H1 (cell line): ENCODE measurements at regions not wholly inside any gene's neighbourhood (a gene's known extent, or its start where the extent isn't known, plus 50 kb on each side); places are given as distances from the start of the nearest gene placed in this dataset.

ENCODE experiments used
- CTCF ChIA-PET: fragments of 300-600 bp; sonication (Branson Sonifier 250); formaldehyde crosslinking; loops from one replicate; lab custom pipeline; 2021; ENCODE audit not compliant: partially characterized antibody; lab: Charles Lee
- POLR2A ChIA-PET: fragments of 300-600 bp; sonication (Branson Sonifier 250); formaldehyde crosslinking; loops from one replicate; lab custom pipeline; 2021; ENCODE audit warnings: inconsistent platforms; ENCODE audit not compliant: partially characterized antibody; lab: Charles Lee
- DNase-seq, 2 experiments: peaks; one replicate each; pipeline versions ENCODE4 v3.0.0 to v3.0.0-alpha.2; 2010 to 2022; ENCODE audit warnings: low spot score in 2 of 2, low read depth in 1 of 2, mixed read lengths in 1 of 2
- FAIRE-seq: peaks from 2 replicates; lab custom pipeline; 2011; peaks lifted over from hg19 to GRCh38; lab: Jason Lieb, UNC
- H2AFZ ChIP-seq: 2 replicates; pipeline ENCODE4 v1.8.1; 2012; ENCODE audit warnings: low read length, inconsistent platforms
- H2AK5ac ChIP-seq: 2 replicates; pipeline ENCODE4 v1.6.1; 2013; ENCODE audit warnings: low read depth, low read length
- H2BK120ac ChIP-seq: replicated peaks from 2 replicates; pipeline ENCODE3; 2013; ENCODE audit warnings: low read depth, low read length, inconsistent platforms
- H2BK12ac ChIP-seq: 2 replicates; pipeline ENCODE4 v1.6.1; 2013; ENCODE audit warnings: low read depth, low read length
- H2BK15ac ChIP-seq: 2 replicates; pipeline ENCODE4 v1.6.1; 2013; ENCODE audit warnings: low read length
- H2BK20ac ChIP-seq: 2 replicates; pipeline ENCODE4 v1.6.1; 2013; ENCODE audit warnings: low read length
- H2BK5ac ChIP-seq: 2 replicates; pipeline ENCODE4 v1.6.1; 2013; ENCODE audit warnings: low read depth, low read length
- H3K14ac ChIP-seq: 2 replicates; pipeline ENCODE4 v1.6.1; 2013; ENCODE audit warnings: inconsistent platforms; ENCODE audit not compliant: insufficient read length
- H3K18ac ChIP-seq: 2 replicates; pipeline ENCODE4 v1.6.1; 2013; ENCODE audit warnings: low read length; ENCODE audit errors: extremely low read depth
- H3K23ac ChIP-seq: 2 replicates; pipeline ENCODE4 v1.6.1; 2013; ENCODE audit warnings: inconsistent platforms; ENCODE audit not compliant: insufficient read length
- H3K23me2 ChIP-seq: 2 replicates; pipeline ENCODE4 v1.6.1; 2013; ENCODE audit warnings: low read depth, low read length
- H3K27ac ChIP-seq: 2 replicates; pipeline ENCODE4 v1.6.1; 2011; ENCODE audit warnings: low read depth, low read length, inconsistent platforms
- H3K27me3 ChIP-seq, 4 experiments: replicated peaks in 1 of 4; 1 replicate in 1 of 4; 2 replicates in 3 of 4; pipeline versions ENCODE4 v1.6.1 to v1.8.1; 2011 to 2013; ENCODE audit warnings: low read length in 3 of 4, mild to moderate bottlenecking in 3 of 4, inconsistent platforms in 2 of 4, mixed read lengths in 2 of 4, moderate library complexity in 1 of 4; ENCODE audit not compliant: control insufficient read depth in 3 of 4, insufficient read depth in 3 of 4; ENCODE audit errors: extremely low read depth in 1 of 4
- H3K36me3 ChIP-seq, 4 experiments: 2 replicates each; pipeline versions ENCODE4 v1.6.1 to v1.8.1; 2011 to 2013; ENCODE audit warnings: mild to moderate bottlenecking in 4 of 4, low read length in 3 of 4, moderate library complexity in 2 of 4, control low read depth in 1 of 4, inconsistent platforms in 1 of 4; ENCODE audit not compliant: insufficient read depth in 4 of 4, control insufficient read depth in 2 of 4
- H3K4ac ChIP-seq: replicated peaks from 2 replicates; pipeline ENCODE3; 2013; ENCODE audit warnings: low read length, low read depth, mixed read lengths, inconsistent platforms; ENCODE audit not compliant: insufficient read length
- H3K4me1 ChIP-seq, 4 experiments: replicated peaks in 1 of 4; 1 replicate in 1 of 4; 2 replicates in 3 of 4; pipeline versions ENCODE4 v1.6.1 to v1.8.1; 2011 to 2013; ENCODE audit warnings: low read length in 3 of 4, inconsistent platforms in 2 of 4, mixed read lengths in 1 of 4; ENCODE audit not compliant: insufficient read depth in 4 of 4, control insufficient read depth in 3 of 4
- H3K4me2 ChIP-seq, 2 experiments: 2 replicates each; pipeline versions ENCODE4 v1.6.1 to v1.8.1; 2011 to 2013; ENCODE audit warnings: low read depth in 2 of 2, low read length in 2 of 2, control low read depth in 1 of 2, inconsistent platforms in 1 of 2, mild to moderate bottlenecking in 1 of 2; ENCODE audit not compliant: insufficient read depth in 1 of 2
- H3K4me3 ChIP-seq, 4 experiments: fragments of 200-600, 300-600 bp in 1 of 4; sonication (generic), shearing (Covaris generic), sonication (Bioruptor Twin) in 1 of 4; 2 replicates each; pipeline versions ENCODE4 v1.5.1 to v1.8.1; 2011 to 2016; ENCODE audit warnings: low read length in 4 of 4, low read depth in 3 of 4, control low read depth in 2 of 4, inconsistent platforms in 2 of 4, mild to moderate bottlenecking in 2 of 4, mixed read lengths in 1 of 4, moderate library complexity in 1 of 4; ENCODE audit not compliant: insufficient read depth in 2 of 4; ENCODE audit errors: extremely low read depth in 1 of 4
- H3K56ac ChIP-seq: replicated peaks from 2 replicates; pipeline ENCODE3; 2013; ENCODE audit warnings: low read depth, mild to moderate bottlenecking, mixed read lengths, low read length, inconsistent platforms; ENCODE audit not compliant: insufficient read length
- H3K79me1 ChIP-seq: 2 replicates; pipeline ENCODE4 v1.6.1; 2013; ENCODE audit warnings: low read depth, low read length, control low read depth
- H3K79me2 ChIP-seq, 2 experiments: 2 replicates each; pipeline versions ENCODE4 v1.6.1 to v1.8.1; 2012 to 2013; ENCODE audit warnings: low read length in 2 of 2, mild to moderate bottlenecking in 2 of 2, inconsistent platforms in 1 of 2; ENCODE audit not compliant: insufficient read depth in 2 of 2, control insufficient read depth in 1 of 2
- H3K9ac ChIP-seq, 4 experiments: replicated peaks in 1 of 4; 1 replicate in 1 of 4; 2 replicates in 3 of 4; pipeline versions ENCODE4 v1.6.1 to v1.8.1; 2011 to 2013; ENCODE audit warnings: low read depth in 3 of 4, low read length in 3 of 4, control low read depth in 2 of 4, mild to moderate bottlenecking in 2 of 4, moderate library complexity in 2 of 4, inconsistent platforms in 1 of 4; ENCODE audit errors: extremely low read depth in 1 of 4
- H3K9me3 ChIP-seq, 2 experiments: 2 replicates each; pipeline versions ENCODE4 v1.6.1 to v1.8.1; 2012 to 2013; ENCODE audit warnings: mild to moderate bottlenecking in 2 of 2, moderate library complexity in 2 of 2, control low read depth in 1 of 2, inconsistent platforms in 1 of 2, low read depth in 1 of 2, low read length in 1 of 2, mixed read lengths in 1 of 2; ENCODE audit not compliant: insufficient read depth in 2 of 2
- H4K20me1 ChIP-seq, 2 experiments: replicated peaks in 1 of 2; 2 replicates each; pipeline versions ENCODE3 to v1.8.1; 2011 to 2013; ENCODE audit warnings: inconsistent platforms in 2 of 2, low read length in 2 of 2, mild to moderate bottlenecking in 1 of 2; ENCODE audit not compliant: insufficient read depth in 2 of 2, control insufficient read depth in 1 of 2
- H4K5ac ChIP-seq: 2 replicates; pipeline ENCODE4 v1.6.1; 2013; ENCODE audit warnings: low read length, low read depth, mixed read lengths, inconsistent platforms; ENCODE audit not compliant: insufficient read length
- H4K8ac ChIP-seq: 2 replicates; pipeline ENCODE4 v1.8.0; 2013; ENCODE audit warnings: mild to moderate bottlenecking, moderate library complexity, low read length, inconsistent platforms; ENCODE audit not compliant: insufficient read depth; ENCODE audit errors: extremely low read depth
- H4K91ac ChIP-seq: replicated peaks from 2 replicates; pipeline ENCODE3; 2013; ENCODE audit warnings: low read length, mixed read lengths, inconsistent platforms; ENCODE audit not compliant: insufficient read length
- CBX5 ChIP-seq: fragments of 300-800, 300-1000 bp; sonication (generic); IDR thresholded peaks from 2 replicates; pipeline ENCODE4 v1.7.1; 2016; ENCODE audit warnings: antibody characterized with exemption, low read length, low read depth
- RBBP5 ChIP-seq: IDR thresholded peaks from 2 replicates; pipeline ENCODE4 v1.7.1; 2012; ENCODE audit warnings: low read depth, mild to moderate bottlenecking, inconsistent platforms, low read length, moderate library complexity, borderline replicate concordance

DNA sequence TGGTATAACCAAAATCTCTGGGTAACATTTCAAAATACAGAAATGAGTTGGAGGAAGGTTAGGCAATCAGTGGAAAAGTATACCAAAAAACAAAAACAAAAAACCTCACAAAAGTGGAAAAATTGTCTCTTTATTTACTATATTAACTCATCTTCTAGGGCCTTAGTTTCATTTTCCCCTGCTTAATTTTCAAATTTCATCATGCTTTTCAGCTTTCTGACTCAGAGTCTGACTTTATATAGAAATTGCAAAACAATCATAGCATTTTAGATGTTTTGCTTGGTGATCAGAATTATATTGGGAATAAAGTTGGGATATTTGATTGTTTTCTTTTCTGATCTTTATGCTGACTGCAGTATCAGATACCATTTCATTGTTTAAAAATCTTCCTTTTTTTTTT, 257.0 kb upstream of the PRR16 start:
- Histone ChIP-seq H3K79me2 (no peaks in the 10 kb centered on the region), H3K36me3 (no peaks in the 10 kb centered on the region), H3K79me1 (no peaks in the 10 kb centered on the region), H2BK15ac (no peak overlapping the region), H2BK20ac (no peak overlapping the region), H2BK120ac (no peak overlapping the region), H3K56ac (no peak overlapping the region), H3K9ac (no peak overlapping the region), H3K18ac (no peak overlapping the region), H4K8ac (no peak overlapping the region)
- POLR2A ChIA-PET = no interaction called here
- TF ChIP-seq RBBP5 = no peak
- no peak for TF ChIP-seq CBX5
- TF ChIP-seq, all 59 proteins: peak for 0
- H3K14ac ChIP-seq = no peak overlapping the region
- H3K23ac ChIP-seq = no peak overlapping the region
- no peak overlapping the region for H4K5ac ChIP-seq
- H4K91ac ChIP-seq = no peak overlapping the region
- no peak overlapping the region for H3K4me3 ChIP-seq
- no peaks in the 10 kb centered on the region for H4K20me1 ChIP-seq
- no peak overlapping the region for H2AK5ac ChIP-seq
- no peak for FAIRE-seq
- no peaks in the 10 kb centered on the region for H3K27me3 ChIP-seq
- H3K4ac ChIP-seq = no peak overlapping the region
- H3K27ac ChIP-seq = no peak overlapping the region
- no peak overlapping the region for H2AFZ ChIP-seq
- H3K4me2 ChIP-seq = no peak overlapping the region
- H2BK12ac ChIP-seq = no peak overlapping the region
- DNase-seq = no peak
- CTCF ChIA-PET = no interaction called here
- no peaks in the 10 kb centered on the region; the same call in 1 of the 2 replicates for H3K23me2 ChIP-seq
- H3K9me3 ChIP-seq = no peaks in the 10 kb centered on the region
- H2BK5ac ChIP-seq = no peak overlapping the region
- H3K4me1 ChIP-seq = no peaks in the 10 kb centered on the region
